ENCODE measurements at regions not wholly inside any gene's neighbourhood (a gene's known extent, or its start where the extent isn't known, plus 50 kb on each side); places are given as distances from the start of the nearest gene placed in this dataset.

GRCh38 chr5:84683594-84683993 lies 298.9 kb upstream of the EDIL3 start:
- Histone ChIP-seq H3K4me3 (ENCODE audit: low read depth in 1 of 2, low read length in 2 of 2) (no peak overlapping the region), H3K27me3 (ENCODE audit: insufficient read depth, low read length, poor library complexity) (no peaks in the 10 kb centered on the region), H3K27ac (ENCODE audit: low read length) (no peak overlapping the region), H3K9ac (ENCODE audit: low read depth, low read length) (no peak overlapping the region), H3K4me1 (ENCODE audit: insufficient read depth, low read length) (no peaks in the 10 kb centered on the region), H4K20me1 (ENCODE audit: insufficient read depth, low read length) (no peaks in the 10 kb centered on the region), H3K79me2 (ENCODE audit: insufficient read depth, low read length) (no peaks in the 10 kb centered on the region), H3K36me3 (ENCODE audit: insufficient read depth, low read length) (no peaks in the 10 kb centered on the region), H2AFZ (ENCODE audit: low read depth, low read length) (no peak overlapping the region), H3K9me3 (ENCODE audit: insufficient read depth, low read length, severe bottlenecking) (no peaks in the 10 kb centered on the region), H3K4me2 (ENCODE audit: insufficient read depth, low read length) (no peak overlapping the region)
- ATAC-seq (ENCODE audit: insufficient read depth, low read depth): no peak
- TF ChIP-seq EZH2 (IDR thresholded peaks at IDR 0.05; ENCODE audit: borderline replicate concordance, low read depth, low read length, severe bottlenecking) (no peak), CTCF (IDR thresholded peaks at IDR 0.05; ENCODE audit: borderline replicate concordance, extremely low read depth, low read length, poor library complexity, severe bottlenecking) (no peak)
- no peak for DNase-seq

- Histone ChIP-seq H3K4me1 (ENCODE audit: insufficient read depth, low read length) (no peaks in the 10 kb centered on the region), H2AFZ (ENCODE audit: low read depth, low read length) (no peak overlapping the region), H3K27me3 (ENCODE audit: insufficient read depth, low read length, poor library complexity) (no peaks in the 10 kb centered on the region), H3K27ac (ENCODE audit: low read length) (no peak overlapping the region), H3K9me3 (ENCODE audit: insufficient read depth, low read length, severe bottlenecking) (no peaks in the 10 kb centered on the region), H3K4me3 (ENCODE audit: low read depth in 1 of 2, low read length in 2 of 2) (no peak overlapping the region), H3K79me2 (ENCODE audit: insufficient read depth, low read length) (no peaks in the 10 kb centered on the region), H3K4me2 (ENCODE audit: insufficient read depth, low read length) (no peak overlapping the region), H3K9ac (ENCODE audit: low read depth, low read length) (no peak overlapping the region), H3K36me3 (ENCODE audit: insufficient read depth, low read length) (no peaks in the 10 kb centered on the region), H4K20me1 (ENCODE audit: insufficient read depth, low read length) (no peaks in the 10 kb centered on the region)
- DNase-seq (no peak), ATAC-seq (ENCODE audit: insufficient read depth, low read depth) (no peak)
- no peak for TF ChIP-seq CTCF (IDR thresholded peaks at IDR 0.05; ENCODE audit: borderline replicate concordance, extremely low read depth, low read length, poor library complexity, severe bottlenecking)
- no peak for TF ChIP-seq EZH2 (IDR thresholded peaks at IDR 0.05; ENCODE audit: borderline replicate concordance, low read depth, low read length, severe bottlenecking)
Observed at GRCh38 chr5:84682531-84682930, 297.9 kb upstream of the EDIL3 start.

GRCh38 chr5:84680908-84681307 lies 296.2 kb upstream of the EDIL3 start:
- no peak for DNase-seq
- Histone ChIP-seq H3K36me3 (ENCODE audit: insufficient read depth, low read length) (no peaks in the 10 kb centered on the region), H3K27me3 (ENCODE audit: insufficient read depth, low read length, poor library complexity) (no peaks in the 10 kb centered on the region), H3K27ac (ENCODE audit: low read length) (no peak overlapping the region), H3K4me1 (ENCODE audit: insufficient read depth, low read length) (no peaks in the 10 kb centered on the region), H3K4me2 (ENCODE audit: insufficient read depth, low read length) (no peak overlapping the region), H3K9ac (ENCODE audit: low read depth, low read length) (no peak overlapping the region), H3K4me3 (ENCODE audit: low read depth in 1 of 2, low read length in 2 of 2) (no peak overlapping the region), H3K79me2 (ENCODE audit: insufficient read depth, low read length) (no peaks in the 10 kb centered on the region), H3K9me3 (ENCODE audit: insufficient read depth, low read length, severe bottlenecking) (no peaks in the 10 kb centered on the region), H4K20me1 (ENCODE audit: insufficient read depth, low read length) (no peaks in the 10 kb centered on the region), H2AFZ (ENCODE audit: low read depth, low read length) (no peak overlapping the region)
- TF ChIP-seq CTCF (IDR thresholded peaks at IDR 0.05; ENCODE audit: borderline replicate concordance, extremely low read depth, low read length, poor library complexity, severe bottlenecking) (no peak), EZH2 (IDR thresholded peaks at IDR 0.05; ENCODE audit: borderline replicate concordance, low read depth, low read length, severe bottlenecking) (no peak)
- no peak for ATAC-seq (ENCODE audit: insufficient read depth, low read depth)

DNA sequence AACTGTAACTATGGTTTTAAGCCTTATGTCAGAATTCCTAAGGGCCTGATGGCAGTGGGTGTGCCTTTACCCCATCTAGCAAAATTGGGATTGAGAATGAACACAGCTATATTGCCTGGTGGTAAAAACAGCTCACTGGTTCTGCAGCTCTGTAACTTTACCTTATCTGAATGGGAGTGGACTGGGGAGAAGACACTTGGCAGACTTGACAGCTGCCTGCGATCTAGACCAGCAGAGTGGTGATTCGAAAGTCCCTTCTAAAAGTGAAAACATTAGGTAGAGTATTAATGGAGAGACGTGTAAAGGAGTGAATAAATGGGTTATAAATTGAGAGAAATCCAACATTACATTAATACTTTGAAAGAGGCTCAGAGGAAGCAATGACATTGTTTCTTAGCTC lies 289.1 kb upstream of the EDIL3 start:
- Histone ChIP-seq H4K20me1 (ENCODE audit: insufficient read depth, low read length) (no peaks in the 10 kb centered on the region), H2AFZ (ENCODE audit: low read depth, low read length) (no peak overlapping the region), H3K9ac (ENCODE audit: low read depth, low read length) (no peak overlapping the region), H3K4me2 (ENCODE audit: insufficient read depth, low read length) (no peak overlapping the region), H3K4me1 (ENCODE audit: insufficient read depth, low read length) (no peaks in the 10 kb centered on the region), H3K36me3 (ENCODE audit: insufficient read depth, low read length) (no peaks in the 10 kb centered on the region), H3K4me3 (ENCODE audit: low read depth in 1 of 2, low read length in 2 of 2) (no peak overlapping the region), H3K9me3 (ENCODE audit: insufficient read depth, low read length, severe bottlenecking) (peaks cover 8% of the 10 kb centered on the region), H3K79me2 (ENCODE audit: insufficient read depth, low read length) (no peaks in the 10 kb centered on the region), H3K27ac (ENCODE audit: low read length) (no peak overlapping the region), H3K27me3 (ENCODE audit: insufficient read depth, low read length, poor library complexity) (no peaks in the 10 kb centered on the region)
- DNase-seq: no peak
- no peak for ATAC-seq (ENCODE audit: insufficient read depth, low read depth)
- no peak for TF ChIP-seq EZH2 (IDR thresholded peaks at IDR 0.05; ENCODE audit: borderline replicate concordance, low read depth, low read length, severe bottlenecking)
- TF ChIP-seq CTCF (IDR thresholded peaks at IDR 0.05; ENCODE audit: borderline replicate concordance, extremely low read depth, low read length, poor library complexity, severe bottlenecking): no peak

Data from DND-41 (cell line).